ENCODE measurements at regions not wholly inside any gene's neighbourhood (a gene's known extent, or its start where the extent isn't known, plus 50 kb on each side); places are given as distances from the start of the nearest gene placed in this dataset.
"Not testable (repeated sequence)": the region's sequence is repeated elsewhere in the genome, so short reads cannot be mapped to it uniquely, and the experiment has no call there.

- Histone ChIP-seq H3K4me1 (no peaks in the 10 kb centered on the region), H3K9me3 (replicated peaks) (no peaks in the 10 kb centered on the region), H3K4me3 (no peak overlapping the region), H3K27me3 (ENCODE audit: low read depth) (no peaks in the 10 kb centered on the region), H3K36me3 (no peaks in the 10 kb centered on the region), H3K27ac (replicated peaks) (no peak overlapping the region)
- intact Hi-C loops (cut with micrococcal nuclease), result no loop called here
- DNase-seq, result no peak
- TF ChIP-seq CTCF (IDR thresholded peaks at IDR 0.05; ENCODE audit: borderline replicate concordance), result no peak
Observed at GRCh38 chr2:16199882-16200553, 259.7 kb downstream of the MYCN start.

DNA sequence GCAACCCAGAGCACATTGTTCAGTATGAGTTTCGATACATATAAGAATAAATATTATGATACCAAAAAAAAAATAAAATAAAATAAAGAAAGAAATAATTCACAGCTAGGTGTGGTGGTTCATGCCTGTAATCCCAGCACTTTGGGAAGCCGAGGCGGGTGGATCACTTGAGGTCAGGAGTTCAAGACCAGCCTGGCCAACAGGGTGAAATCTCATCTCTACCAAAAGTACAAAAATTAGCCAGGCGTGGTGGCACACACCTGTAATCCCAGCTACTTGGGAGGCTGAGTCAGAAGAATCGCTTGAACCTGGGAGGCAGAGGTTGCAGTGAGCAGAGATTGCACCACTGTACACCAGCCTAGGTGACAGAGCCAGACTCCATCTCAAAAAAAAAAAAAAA is 258.9 kb downstream of the MYCN start:
- H3K36me3 ChIP-seq; H3K4me1 ChIP-seq; intact Hi-C loops (cut with micrococcal nuclease): not testable (repeated sequence)

DNA sequence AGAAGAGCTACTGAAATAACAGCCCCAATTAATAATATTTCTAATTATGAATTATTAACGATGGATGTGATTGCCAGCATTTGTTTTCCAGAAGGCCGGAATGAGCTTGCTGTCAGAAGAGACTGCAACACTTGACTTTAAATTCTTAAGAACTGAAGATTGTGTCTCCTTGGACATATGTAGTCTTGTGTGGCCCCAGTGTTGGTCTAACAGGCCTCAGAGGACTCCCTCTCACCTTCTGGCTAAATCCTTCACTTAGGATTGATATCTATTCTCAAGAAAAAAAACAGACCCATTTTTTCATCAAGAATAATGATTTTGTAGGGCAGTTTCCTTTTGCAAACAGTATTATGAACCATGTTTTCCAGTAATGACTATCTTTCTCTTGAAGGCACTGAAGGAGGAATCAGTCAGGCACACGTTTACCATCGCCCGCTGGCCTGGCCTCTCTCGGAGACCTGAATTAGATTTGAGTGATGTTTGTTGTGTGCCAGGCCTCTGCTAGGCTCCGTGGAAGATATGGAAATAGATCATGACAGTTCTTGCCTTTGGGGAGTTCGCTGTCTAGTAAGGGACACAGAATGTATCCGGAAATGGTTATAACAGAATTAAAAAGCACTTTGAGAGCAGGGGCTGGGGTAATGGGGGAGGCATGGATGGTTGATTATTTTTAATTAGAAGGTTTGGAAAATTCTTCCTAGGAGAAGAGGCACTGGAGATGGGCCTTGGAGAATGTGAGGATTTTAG is 258.0 kb downstream of the MYCN start:
- no peak for DNase-seq
- Histone ChIP-seq H3K36me3 (no peaks in the 10 kb centered on the region), H3K27ac (replicated peaks) (no peak overlapping the region), H3K4me1 (no peaks in the 10 kb centered on the region), H3K4me3 (no peak overlapping the region), H3K9me3 (replicated peaks) (no peaks in the 10 kb centered on the region), H3K27me3 (ENCODE audit: low read depth) (no peaks in the 10 kb centered on the region)
- intact Hi-C loops (cut with micrococcal nuclease), result no loop called here
- TF ChIP-seq CTCF (IDR thresholded peaks at IDR 0.05; ENCODE audit: borderline replicate concordance), result no peak

More for the DNA sequence above, 258.9 kb downstream of the MYCN start:
- not testable (repeated sequence) for H3K9me3 ChIP-seq (replicated peaks); H3K4me3 ChIP-seq; DNase-seq; H3K27me3 ChIP-seq (ENCODE audit: low read depth); H3K27ac ChIP-seq (replicated peaks)

GRCh38 chr2:16197504-16198147 is 257.3 kb downstream of the MYCN start:
- intact Hi-C loops (cut with micrococcal nuclease), result no loop called here
- Histone ChIP-seq H3K36me3 (no peaks in the 10 kb centered on the region), H3K27me3 (ENCODE audit: low read depth) (no peaks in the 10 kb centered on the region), H3K4me1 (no peaks in the 10 kb centered on the region), H3K4me3 (no peak overlapping the region), H3K9me3 (replicated peaks) (no peaks in the 10 kb centered on the region), H3K27ac (replicated peaks) (no peak overlapping the region)
- no peak for DNase-seq
- no peak for TF ChIP-seq CTCF (IDR thresholded peaks at IDR 0.05; ENCODE audit: borderline replicate concordance)

GRCh38 chr2:16196687-16197503 is 256.5 kb downstream of the MYCN start:
- H3K4me1 ChIP-seq, result no peaks in the 10 kb centered on the region
- intact Hi-C loops (cut with micrococcal nuclease), result no loop called here
- no peak for DNase-seq
- no peaks in the 10 kb centered on the region for H3K9me3 ChIP-seq (replicated peaks)
- H3K4me3 ChIP-seq, result no peak overlapping the region
- no peaks in the 10 kb centered on the region for H3K27me3 ChIP-seq (ENCODE audit: low read depth)
- no peak for TF ChIP-seq CTCF (IDR thresholded peaks at IDR 0.05; ENCODE audit: borderline replicate concordance)
- no peak overlapping the region for H3K27ac ChIP-seq (replicated peaks)
- no peaks in the 10 kb centered on the region for H3K36me3 ChIP-seq

All from left ventricle myocardium inferior (tissue), 1 donor.